GM18517 (cell line): ENCODE measurements at regions not wholly inside any gene's neighbourhood (a gene's known extent, or its start where the extent isn't known, plus 50 kb on each side); places are given as distances from the start of the nearest gene placed in this dataset.
"Not testable (repeated sequence)": the region's sequence is repeated elsewhere in the genome, so short reads cannot be mapped to it uniquely, and the experiment has no call there.

ENCODE experiments used
- ATAC-seq: cut with Tn5 transposase; IDR thresholded peaks from one replicate; pipeline ENCODE4 v1.9.1; 2021; ENCODE audit warnings: mild to moderate bottlenecking, moderate library complexity; ENCODE audit not compliant: unreplicated experiment

DNA sequence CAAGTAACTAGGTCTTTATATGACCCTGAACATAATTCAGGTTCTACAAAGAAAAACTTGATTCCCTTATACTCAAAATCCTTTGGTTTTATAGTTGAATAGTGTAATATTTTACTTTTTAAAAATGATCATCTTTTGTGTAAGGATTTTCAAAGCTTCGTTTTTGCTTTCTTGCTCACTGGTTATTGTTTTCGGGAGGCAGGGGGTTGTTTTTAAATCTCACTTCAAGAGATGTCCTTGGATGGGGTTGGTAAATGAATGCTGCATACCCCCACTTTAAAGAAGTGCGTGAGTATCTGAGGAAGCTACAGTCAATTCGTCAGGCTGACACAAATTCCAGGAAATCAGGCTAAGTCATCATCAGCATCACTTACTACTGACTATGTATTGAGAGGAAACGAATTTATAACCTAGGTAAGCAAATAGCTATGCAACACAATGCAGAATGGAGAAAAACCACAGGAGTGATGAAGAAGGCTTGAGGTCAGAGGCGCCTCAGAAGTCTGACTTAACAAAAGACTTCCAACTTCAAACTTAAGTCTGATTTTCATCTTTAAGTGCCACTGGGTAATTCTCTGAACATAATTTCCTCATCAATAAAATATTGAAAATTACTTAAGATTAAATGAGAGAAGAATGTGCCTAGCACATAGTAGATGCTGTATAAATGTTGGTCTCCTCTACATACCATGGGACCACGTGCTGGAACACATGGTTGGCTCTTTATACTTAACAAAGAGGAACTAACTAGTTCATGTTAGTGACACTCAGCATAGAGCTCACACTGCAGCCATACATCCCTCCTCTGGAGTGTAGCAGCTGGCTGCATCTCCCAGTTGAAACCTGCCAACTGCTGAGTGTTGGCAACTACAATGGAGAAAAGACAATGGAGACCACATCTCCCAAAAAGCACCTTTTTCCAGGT lies 106.0 kb upstream of the KIF2A start:
- ATAC-seq: no peak

DNA sequence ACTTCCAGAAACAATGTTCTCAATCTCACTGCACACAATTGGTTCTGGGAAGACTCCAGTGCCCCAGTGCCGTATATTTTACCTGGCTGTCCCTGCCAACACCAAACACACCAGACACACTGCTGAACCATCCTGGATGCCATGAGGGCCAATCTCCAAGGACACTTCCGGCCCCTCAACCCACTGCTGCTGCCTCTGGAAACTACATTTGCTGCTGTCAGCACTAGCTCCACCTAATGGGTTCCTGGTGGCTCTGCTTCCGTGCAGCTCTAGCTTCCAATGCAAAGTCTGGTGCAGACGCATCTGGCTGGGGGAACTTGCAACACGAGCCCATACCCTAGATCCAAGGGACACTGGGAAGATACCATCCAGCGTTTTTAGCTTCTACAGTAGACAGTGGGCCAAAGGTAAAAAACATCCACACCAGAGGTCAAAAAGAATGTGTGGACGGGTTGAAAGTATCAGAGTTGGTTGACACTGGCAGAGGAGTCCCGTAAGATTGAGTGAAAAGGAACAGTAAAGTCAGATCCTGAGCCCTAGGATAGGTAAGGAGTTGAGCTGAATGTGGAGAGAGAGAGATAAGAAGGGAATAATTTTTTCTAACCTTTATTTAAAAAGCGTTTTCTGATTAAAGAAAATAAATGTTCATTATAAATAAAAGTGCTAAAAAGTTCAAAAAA lies 99.7 kb upstream of the KIF2A start:
- no peak for ATAC-seq

DNA sequence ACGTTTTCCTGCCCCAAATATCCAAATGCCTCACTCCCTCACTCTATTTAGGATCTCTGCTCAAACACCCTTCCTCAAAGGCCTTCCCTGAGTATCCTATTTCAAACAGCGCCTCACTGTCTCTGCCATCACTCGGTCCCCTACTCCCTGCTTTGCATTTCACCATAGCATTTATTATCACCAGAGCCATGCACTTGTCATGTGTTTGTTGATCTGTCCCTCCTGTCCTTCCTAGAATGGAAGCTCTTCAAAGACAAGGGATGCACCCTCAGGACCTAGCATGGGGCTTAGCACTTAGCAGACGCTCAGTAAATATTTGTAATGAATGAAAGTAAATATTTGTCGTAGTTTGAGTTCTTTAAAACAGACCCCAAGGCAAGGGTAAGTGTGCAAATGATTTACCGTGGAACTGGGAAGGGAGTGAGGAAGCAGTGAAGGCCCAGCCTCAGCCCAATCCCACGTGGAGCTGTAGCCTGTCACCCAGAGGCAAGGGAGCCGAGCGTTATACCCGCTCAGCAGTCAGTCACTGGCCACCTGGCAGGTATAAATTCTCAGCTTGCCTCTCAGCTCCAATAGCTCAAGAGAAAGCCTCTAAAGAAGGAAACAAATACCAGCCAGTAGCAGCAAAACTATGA lies 97.7 kb upstream of the KIF2A start:
- ATAC-seq: no peak

DNA sequence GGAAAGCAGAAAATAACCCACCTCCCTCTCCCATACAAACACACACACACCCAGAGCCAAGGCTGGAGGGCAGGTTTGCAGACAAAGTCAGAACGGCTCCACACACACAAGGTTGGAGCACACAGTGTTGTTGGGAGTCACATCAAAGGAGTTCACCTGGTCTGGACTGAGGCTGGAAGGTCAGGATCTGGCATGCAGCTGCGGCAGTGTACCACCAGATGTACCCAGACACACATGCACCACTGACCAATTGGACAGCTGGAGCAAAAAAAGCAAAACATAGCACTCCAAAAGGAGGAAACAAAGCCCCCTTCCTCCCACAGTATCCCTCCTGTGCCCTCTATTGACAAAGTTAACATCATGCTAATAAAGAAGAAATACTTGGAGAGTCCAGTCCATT lies 94.6 kb upstream of the KIF2A start:
- ATAC-seq: no peak

DNA sequence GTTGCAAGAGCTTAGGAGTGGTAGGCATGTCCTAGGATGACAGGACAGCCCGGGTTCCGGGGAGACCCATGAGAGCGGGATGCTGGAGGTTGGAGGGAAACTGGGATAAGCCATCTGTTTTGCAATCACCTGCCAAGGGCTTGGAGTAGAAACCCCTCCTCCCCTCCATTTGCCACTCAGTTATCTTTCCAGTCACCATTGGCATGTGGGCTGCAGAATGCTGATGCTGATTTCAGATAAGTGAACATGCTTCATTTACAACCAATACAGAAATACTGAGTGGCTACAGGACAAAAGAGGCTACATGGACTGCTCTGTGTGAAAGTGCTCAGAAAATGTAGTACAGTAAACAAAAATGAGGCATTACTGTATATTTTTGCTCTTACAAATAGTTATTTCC lies 93.4 kb upstream of the KIF2A start:
- ATAC-seq: no peak

DNA sequence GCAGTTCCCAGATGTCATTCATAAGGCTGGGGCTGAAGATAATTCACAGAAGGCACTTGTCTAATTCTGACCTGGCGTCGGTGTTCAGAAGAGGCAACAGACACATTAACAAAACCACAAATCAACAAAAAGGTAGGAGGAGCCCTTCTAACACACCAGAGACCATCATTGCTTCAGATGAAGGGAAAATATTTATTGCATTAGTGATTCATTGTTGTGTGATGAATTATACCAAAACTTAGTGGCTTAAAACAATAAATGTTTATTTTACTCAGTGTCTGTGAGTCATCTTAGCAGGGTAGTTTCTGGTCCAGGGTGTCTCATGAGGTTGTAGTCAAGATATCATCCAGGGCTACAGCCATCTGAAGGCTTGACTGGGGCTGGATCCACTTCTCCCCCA lies 91.3 kb upstream of the KIF2A start:
- ATAC-seq: no peak

- not testable (repeated sequence) for ATAC-seq
Observed at GRCh38 chr5:62216603-62217002, 89.4 kb upstream of the KIF2A start.

DNA sequence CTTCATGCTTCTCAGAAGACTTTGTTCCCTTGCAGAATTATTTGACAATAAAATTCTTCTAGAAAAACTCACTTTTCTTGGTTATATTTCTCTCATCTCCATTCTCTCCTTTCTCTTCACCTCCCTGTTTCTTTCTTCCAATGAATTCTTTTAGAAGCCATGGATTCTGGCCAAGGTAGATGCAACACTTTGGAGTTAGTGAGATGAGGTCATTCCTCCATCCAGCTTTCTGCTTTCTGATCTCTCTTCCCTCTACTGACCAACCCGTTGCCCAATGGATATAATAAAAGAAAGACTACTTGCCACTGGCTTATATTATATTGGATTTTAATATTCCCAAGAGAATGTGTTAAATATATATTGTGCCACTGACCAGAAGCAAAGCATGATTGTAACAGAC lies 88.9 kb upstream of the KIF2A start:
- ATAC-seq: not testable (repeated sequence)

DNA sequence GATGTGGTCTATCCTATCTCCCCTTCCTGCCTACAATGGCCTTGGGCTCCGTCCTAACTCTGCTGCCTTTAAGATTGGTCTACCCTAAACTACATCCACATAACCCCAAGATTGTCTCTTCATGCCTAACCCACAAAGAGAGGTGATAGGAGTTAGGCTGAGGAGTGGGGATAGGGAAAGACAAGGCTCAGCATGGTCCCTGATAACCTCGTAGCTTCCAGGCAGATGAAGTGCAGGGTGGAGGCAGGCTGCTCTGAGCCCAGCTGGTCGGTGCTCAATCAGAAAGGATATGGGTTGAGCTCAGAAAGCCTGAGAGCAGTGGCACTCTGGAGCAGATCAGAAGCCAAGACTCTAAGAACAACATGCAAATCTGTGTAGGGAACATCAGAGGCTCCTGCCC lies 87.1 kb upstream of the KIF2A start:
- ATAC-seq: not testable (repeated sequence)

DNA sequence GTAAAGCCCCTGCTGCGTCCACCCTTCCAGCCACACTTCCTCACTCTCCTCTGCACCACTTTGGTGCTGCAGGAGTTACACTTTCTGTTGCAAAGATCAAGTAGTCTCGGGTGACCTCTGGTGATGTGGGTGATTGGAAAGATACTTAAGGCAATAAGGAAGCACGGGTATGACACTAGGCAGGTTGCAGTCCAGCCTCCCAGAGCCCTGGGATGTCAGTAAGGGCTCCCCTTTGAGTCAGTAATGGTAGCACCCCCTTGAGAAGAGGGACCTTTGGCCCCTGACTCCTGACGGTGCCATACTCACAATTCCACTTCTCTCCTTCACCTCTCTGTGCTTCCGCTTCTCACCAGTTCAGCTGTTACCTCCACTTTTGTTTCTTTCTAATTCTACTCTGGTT lies 84.1 kb upstream of the KIF2A start:
- not testable (repeated sequence) for ATAC-seq

DNA sequence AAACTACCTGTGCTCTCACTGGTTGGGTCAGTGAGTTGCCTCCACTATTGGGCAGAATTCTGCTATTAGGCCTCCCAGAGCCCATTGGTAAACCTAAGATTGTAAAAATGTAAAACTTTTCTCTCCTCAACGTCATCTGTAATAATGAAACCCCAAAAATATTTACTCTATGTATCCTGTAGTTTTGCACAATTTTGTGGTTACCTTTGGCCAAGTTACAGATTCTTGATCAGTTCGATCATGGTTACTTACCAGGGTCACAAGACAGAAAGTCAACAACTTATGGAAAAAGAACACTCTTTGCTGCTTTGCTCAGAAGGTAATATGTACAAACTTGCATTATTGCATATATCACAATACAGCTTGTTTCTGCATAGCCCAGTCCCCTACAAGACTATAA lies 83.7 kb upstream of the KIF2A start:
- not testable (repeated sequence) for ATAC-seq

DNA sequence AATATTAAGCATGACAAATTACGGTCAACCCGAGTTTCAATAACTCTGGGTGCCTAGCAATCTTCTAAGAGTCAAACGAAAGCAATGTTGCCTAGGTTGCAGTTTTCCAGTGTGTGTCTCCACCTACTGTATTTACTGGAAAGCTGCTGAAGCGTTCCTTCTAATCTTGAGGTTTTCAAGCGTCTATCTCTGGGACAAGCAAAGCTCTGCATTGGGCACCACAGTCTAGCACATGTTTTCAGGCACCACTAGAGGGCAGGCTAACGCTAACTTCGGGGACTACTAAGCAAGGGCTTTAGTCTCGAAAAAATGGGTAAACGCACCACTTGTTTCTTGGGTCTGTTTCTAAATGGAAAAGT lies 82.7 kb upstream of the KIF2A start:
- peak; percentile 96 for ATAC-seq

DNA sequence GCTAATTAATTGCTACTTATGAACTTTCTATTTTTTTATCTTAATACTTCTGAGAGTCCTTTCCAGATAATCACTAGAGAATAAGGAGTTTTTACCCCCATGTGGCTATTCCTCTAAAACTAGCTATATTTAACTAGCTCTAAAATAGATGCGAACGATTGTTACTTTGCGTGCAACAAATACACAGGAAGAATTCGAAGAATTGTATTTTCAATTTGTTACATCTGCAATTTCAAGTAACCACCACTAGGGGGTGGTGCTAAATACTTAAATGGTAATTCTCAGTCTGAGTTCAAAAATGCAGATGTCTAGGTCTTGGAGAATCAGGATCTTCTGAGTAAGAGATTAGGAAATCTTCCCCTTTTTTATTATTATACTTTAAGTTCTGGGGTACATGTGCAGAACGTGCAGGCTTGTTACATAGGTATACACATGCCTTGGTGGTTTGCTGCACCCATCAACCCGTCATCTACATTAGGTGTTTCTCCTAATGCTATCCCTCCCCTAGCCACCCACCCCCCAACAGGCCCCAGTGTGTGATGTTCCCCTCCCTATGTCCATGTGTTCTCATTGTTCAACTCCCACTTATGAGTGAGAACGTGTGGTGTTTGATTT lies 80.9 kb upstream of the KIF2A start:
- ATAC-seq: not testable (repeated sequence)

DNA sequence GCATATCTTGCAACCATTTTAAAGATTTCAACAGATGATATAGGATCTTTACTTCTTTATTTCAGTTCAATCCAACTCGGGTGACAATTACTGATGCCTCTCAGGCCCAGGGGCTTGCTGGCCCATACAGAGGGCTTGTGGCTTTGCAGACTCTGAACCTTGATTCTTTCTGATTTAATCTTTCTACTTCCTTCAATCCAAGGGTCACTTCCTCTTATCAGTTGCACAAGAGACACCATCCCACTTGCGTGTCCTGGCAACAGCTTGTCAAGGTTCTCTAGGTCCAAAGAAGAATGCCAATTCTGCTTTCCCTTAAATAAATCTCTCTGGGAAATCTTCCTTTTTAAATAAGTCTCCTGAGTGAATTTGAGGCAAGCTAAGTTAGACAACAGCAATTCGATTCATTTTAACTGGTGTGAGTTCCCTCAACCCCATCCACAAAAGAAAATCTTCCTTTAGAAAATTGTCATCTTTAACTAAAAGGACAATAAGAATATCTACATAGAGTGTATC lies 75.1 kb upstream of the KIF2A start:
- not testable (repeated sequence) for ATAC-seq

GRCh38 chr5:62231576-62231975 lies 74.4 kb upstream of the KIF2A start:
- no peak for ATAC-seq

DNA sequence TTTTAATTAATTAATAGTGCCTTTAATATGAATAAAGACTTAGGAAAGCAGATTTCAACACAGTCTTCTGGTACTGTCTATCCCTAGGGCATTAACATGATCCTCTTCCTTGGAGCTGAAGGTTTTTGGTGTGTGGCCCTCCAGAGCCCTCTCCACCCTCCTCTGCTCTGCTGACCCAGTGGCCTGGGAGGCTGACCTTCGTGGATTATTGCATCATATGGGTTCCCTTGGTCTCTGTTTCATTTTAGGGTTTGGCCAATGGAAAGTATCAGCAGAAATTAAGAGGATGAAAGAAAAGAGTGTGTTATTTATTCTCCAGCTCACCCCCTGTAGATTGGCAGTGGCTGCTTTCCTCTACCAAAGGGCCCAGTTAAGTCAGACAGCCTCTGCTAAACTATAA lies 73.8 kb upstream of the KIF2A start:
- ATAC-seq: not testable (repeated sequence)

- ATAC-seq: peak; percentile 85
Observed at GRCh38 chr5:62233083-62234046, 72.6 kb upstream of the KIF2A start.

DNA sequence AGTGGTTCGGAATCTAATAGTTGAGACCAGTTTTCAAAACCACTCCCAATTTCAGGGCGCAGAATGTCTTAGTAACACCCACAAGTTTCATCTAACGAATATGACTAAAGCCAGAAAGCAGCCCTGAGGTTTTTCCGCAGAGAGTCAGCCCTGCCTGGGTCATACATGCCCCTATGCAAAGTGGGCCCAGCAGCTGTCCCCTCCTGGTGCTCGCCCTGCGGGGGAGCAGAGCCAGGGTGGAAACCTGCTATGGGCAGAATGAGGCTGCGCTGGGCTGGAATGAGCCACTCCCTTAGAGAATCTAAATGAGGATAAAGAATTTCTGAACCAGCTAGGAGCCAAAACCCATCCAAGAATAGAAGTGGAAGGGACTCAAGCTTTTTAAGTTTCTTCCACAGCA lies 69.4 kb upstream of the KIF2A start:
- ATAC-seq: not testable (repeated sequence)

- not testable (repeated sequence) for ATAC-seq
Observed at GRCh38 chr5:62237944-62238343, 68.1 kb upstream of the KIF2A start.

GRCh38 chr5:62238584-62238983 lies 67.4 kb upstream of the KIF2A start:
- ATAC-seq: not testable (repeated sequence)
